OCI-LY1 (cell line): ENCODE measurements at regions not wholly inside any gene's neighbourhood (a gene's known extent, or its start where the extent isn't known, plus 50 kb on each side); places are given as distances from the start of the nearest gene placed in this dataset.

Experiments
- H2AFZ ChIP-seq: fragments of 200-600 bp; sonication (generic), shearing (Covaris generic); 2 replicates; pipeline ENCODE4 v1.6.0; 2014; ENCODE audit warnings: antibody characterized with exemption, mild to moderate bottlenecking, low read length
- H3F3A ChIP-seq: fragments of 200-600 bp; sonication (generic), shearing (Covaris generic); 2 replicates; pipeline ENCODE4 v1.6.0; 2014; ENCODE audit warnings: mild to moderate bottlenecking, antibody characterized with exemption, low read length, moderate library complexity; ENCODE audit not compliant: insufficient read depth
- H3K27ac ChIP-seq: fragments of 200-600 bp; sonication (generic); 2 replicates; pipeline ENCODE4 v1.5.1; 2014; ENCODE audit warnings: low read length, mixed run types, mild to moderate bottlenecking, low read depth; ENCODE audit not compliant: poor library complexity, severe bottlenecking
- H3K27me3 ChIP-seq: fragments of 200-600 bp; sonication (generic); 2 replicates; pipeline ENCODE4 v1.6.0; 2014; ENCODE audit warnings: antibody characterized with exemption, mild to moderate bottlenecking, low read length, moderate library complexity; ENCODE audit not compliant: insufficient read depth
- H3K36me3 ChIP-seq: fragments of 200-600 bp; sonication (generic); 2 replicates; pipeline ENCODE4 v1.6.1; 2014; ENCODE audit warnings: mild to moderate bottlenecking, antibody characterized with exemption, low read length, moderate library complexity, mixed read lengths; ENCODE audit not compliant: insufficient read depth
- H3K4me1 ChIP-seq: fragments of 200-600 bp; sonication (generic); 2 replicates; pipeline ENCODE4 v1.5.1; 2014; ENCODE audit warnings: mild to moderate bottlenecking, low read length, moderate library complexity; ENCODE audit not compliant: insufficient read depth, severe bottlenecking
- H3K4me2 ChIP-seq: fragments of 200-600 bp; sonication (generic), shearing (Covaris generic); 2 replicates; pipeline ENCODE4 v1.6.1; 2014; ENCODE audit warnings: low read length
- H3K4me3 ChIP-seq: fragments of 200-600 bp; sonication (generic); 2 replicates; pipeline ENCODE4 v1.5.1; 2014; ENCODE audit warnings: low read length, low read depth, mild to moderate bottlenecking, mixed read lengths; ENCODE audit not compliant: poor library complexity, severe bottlenecking
- H3K79me2 ChIP-seq: fragments of 200-600 bp; shearing (Covaris generic); 2 replicates; pipeline ENCODE4 v1.6.1; 2016; ENCODE audit warnings: mixed run types, low read length, mixed read lengths; ENCODE audit not compliant: insufficient read depth
- H3K9ac ChIP-seq: fragments of 200-600 bp; sonication (generic), shearing (Covaris generic); 2 replicates; pipeline ENCODE4 v1.6.1; 2014; ENCODE audit warnings: mild to moderate bottlenecking, low read length, mixed read lengths
- H3K9me2 ChIP-seq: fragments of 200-600 bp; sonication (generic), shearing (Covaris generic); 2 replicates; pipeline ENCODE4 v1.6.1; 2014; ENCODE audit warnings: low read depth, mild to moderate bottlenecking, low read length, mixed read lengths
- H3K9me3 ChIP-seq: fragments of 200-600 bp; shearing (Covaris generic); 2 replicates; pipeline ENCODE4 v1.6.1; 2014; ENCODE audit warnings: low read length, mixed read lengths
- H4K20me1 ChIP-seq: fragments of 200-600 bp; sonication (generic), shearing (Covaris generic); 2 replicates; pipeline ENCODE4 v1.6.0; 2016; ENCODE audit warnings: mild to moderate bottlenecking, low read length; ENCODE audit not compliant: insufficient read depth
- EZH2 ChIP-seq: fragments of 200-600 bp; sonication (generic), shearing (Covaris generic); IDR thresholded peaks from 2 replicates; pipeline ENCODE4 v1.8.0; 2017; ENCODE audit warnings: borderline replicate concordance, mixed run types, mild to moderate bottlenecking, antibody characterized with exemption, low read length, moderate library complexity, mixed read lengths
- TF ChIP-seq, protein P1 (sequence below): fragments of 200-600 bp; sonication (generic), shearing (Covaris generic); IDR thresholded peaks from 2 replicates; pipeline ENCODE4 v1.5.1; 2017; ENCODE audit warnings: mild to moderate bottlenecking, antibody characterized with exemption, low read length, moderate library complexity, mixed read lengths

DNA sequence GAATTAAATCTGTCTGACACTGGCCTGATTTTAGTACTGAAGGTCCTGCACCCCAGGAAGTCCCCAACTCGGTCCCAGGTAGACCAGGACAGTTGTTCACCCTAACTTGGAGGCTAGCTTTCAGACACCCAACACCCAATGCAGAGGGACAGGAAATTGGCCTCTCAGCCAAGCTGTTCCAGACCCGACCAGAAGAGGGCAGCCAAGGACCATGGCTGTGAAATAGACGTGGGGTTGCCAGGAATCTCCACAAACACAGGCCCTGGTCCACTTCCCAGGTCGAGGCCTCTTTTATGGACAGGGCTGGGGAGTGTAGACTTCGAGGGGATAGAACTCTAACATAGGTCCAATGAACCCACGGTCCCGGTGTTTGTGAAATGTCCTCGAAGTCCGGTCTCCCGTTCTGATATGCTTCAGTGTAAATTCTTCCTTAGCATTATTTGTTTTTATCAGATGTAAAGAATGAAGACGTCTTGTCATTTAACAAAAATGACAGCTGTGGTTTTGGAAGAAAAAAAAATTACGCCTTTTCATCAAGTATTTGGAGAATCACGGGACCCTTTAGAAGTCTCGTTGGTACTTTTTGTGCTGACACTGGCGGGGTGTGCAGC is 260.3 kb upstream of the ADAMTS16 start:
- Histone ChIP-seq H3K4me1 (no peaks in the 10 kb centered on the region), H3K9me2 (no peaks in the 10 kb centered on the region), H3K9ac (no peak overlapping the region), H2AFZ (no peak overlapping the region), H3K27ac (no peak overlapping the region), H3K79me2 (no peaks in the 10 kb centered on the region), H3K4me2 (no peak overlapping the region), H4K20me1 (no peaks in the 10 kb centered on the region), H3K36me3 (no peaks in the 10 kb centered on the region), H3K4me3 (no peak overlapping the region), H3K27me3 (no peaks in the 10 kb centered on the region), H3F3A (no peaks in the 10 kb centered on the region), H3K9me3 (no peaks in the 10 kb centered on the region)
- TF ChIP-seq, protein P1, sequence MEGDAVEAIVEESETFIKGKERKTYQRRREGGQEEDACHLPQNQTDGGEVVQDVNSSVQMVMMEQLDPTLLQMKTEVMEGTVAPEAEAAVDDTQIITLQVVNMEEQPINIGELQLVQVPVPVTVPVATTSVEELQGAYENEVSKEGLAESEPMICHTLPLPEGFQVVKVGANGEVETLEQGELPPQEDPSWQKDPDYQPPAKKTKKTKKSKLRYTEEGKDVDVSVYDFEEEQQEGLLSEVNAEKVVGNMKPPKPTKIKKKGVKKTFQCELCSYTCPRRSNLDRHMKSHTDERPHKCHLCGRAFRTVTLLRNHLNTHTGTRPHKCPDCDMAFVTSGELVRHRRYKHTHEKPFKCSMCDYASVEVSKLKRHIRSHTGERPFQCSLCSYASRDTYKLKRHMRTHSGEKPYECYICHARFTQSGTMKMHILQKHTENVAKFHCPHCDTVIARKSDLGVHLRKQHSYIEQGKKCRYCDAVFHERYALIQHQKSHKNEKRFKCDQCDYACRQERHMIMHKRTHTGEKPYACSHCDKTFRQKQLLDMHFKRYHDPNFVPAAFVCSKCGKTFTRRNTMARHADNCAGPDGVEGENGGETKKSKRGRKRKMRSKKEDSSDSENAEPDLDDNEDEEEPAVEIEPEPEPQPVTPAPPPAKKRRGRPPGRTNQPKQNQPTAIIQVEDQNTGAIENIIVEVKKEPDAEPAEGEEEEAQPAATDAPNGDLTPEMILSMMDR = peak; percentile 89
- no peak for TF ChIP-seq EZH2

DNA sequence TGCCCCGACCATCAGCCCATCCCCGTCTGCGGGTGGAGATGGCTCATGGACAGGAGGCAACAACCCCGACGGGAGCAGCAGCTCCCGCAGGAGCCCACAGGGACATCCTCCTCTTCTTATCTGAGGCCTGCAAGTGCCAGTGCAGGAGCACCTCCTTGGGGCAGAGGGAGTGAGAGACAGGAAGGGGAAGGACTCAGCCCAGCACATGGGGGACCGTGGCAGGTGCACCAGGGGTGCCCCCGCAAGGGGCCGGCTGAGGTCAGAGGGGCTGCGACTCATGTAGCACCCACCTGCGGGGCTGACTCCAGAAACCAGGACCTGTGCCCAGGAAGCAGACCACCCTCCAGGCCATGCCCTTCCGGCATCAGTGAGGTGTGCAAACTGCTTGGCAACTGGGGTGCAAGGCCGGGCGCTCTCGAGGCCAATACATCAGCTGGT is 259.8 kb upstream of the ADAMTS16 start:
- Histone ChIP-seq H3K4me3 (no peak overlapping the region), H3K9ac (no peak overlapping the region), H3K4me2 (no peak overlapping the region), H3K79me2 (no peaks in the 10 kb centered on the region), H2AFZ (no peak overlapping the region), H4K20me1 (no peaks in the 10 kb centered on the region), H3K27ac (no peak overlapping the region), H3F3A (no peaks in the 10 kb centered on the region), H3K9me3 (no peaks in the 10 kb centered on the region), H3K36me3 (no peaks in the 10 kb centered on the region), H3K27me3 (no peaks in the 10 kb centered on the region), H3K9me2 (no peaks in the 10 kb centered on the region), H3K4me1 (no peaks in the 10 kb centered on the region)
- TF ChIP-seq, protein P1 = no peak
- no peak for TF ChIP-seq EZH2

DNA sequence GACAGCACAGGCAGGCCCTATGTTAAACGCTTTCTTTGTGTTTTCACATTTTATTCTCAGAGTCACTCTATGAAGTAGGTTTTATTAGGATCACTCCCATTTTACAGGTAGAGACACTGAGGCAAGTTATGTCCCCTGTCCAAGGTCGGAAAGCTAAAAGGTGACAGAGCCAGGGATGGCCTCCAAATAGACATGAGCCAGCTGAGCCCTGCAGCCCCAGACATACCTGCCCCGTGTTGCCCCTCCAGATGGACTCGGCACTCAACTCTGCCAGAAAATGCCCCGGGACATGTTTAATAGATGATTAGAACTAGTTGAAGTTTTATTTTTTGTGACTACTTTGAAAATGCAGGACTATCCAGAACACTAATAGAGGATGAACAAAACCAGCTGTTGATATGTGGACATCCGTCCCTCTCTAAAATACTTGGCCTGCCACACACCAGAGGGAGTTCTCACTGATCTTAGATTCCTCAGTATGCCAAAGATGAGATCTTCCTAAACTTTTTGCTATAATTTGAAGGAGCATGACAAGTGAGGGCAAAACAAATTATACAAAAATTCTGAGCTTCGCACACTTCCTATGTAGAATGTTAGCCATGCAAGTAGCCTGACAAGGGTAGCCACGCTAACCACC is 258.6 kb upstream of the ADAMTS16 start:
- Histone ChIP-seq H3K9me3 (no peaks in the 10 kb centered on the region), H3F3A (no peaks in the 10 kb centered on the region), H3K27ac (no peak overlapping the region), H3K4me2 (no peak overlapping the region), H4K20me1 (no peaks in the 10 kb centered on the region), H3K27me3 (no peaks in the 10 kb centered on the region), H3K4me1 (no peaks in the 10 kb centered on the region), H2AFZ (no peak overlapping the region), H3K36me3 (no peaks in the 10 kb centered on the region), H3K79me2 (no peaks in the 10 kb centered on the region), H3K9ac (no peak overlapping the region), H3K9me2 (no peaks in the 10 kb centered on the region), H3K4me3 (no peak overlapping the region)
- TF ChIP-seq EZH2 = no peak
- TF ChIP-seq, protein P1 = no peak
